OCI-LY3 (cell line): ENCODE measurements at regions not wholly inside any gene's neighbourhood (a gene's known extent, or its start where the extent isn't known, plus 50 kb on each side); places are given as distances from the start of the nearest gene placed in this dataset.

Experiments
- CTCF ChIP-seq: fragments of 200-600, 300-600 bp; sonication (generic); IDR thresholded peaks from 2 replicates; pipeline ENCODE4 v1.5.1; 2014; ENCODE audit warnings: antibody characterized with exemption, low read length, low read depth
- EZH2phosphoT487 ChIP-seq: fragments of 200-600 bp; shearing (Covaris generic); IDR thresholded peaks from 2 replicates; pipeline ENCODE4 v1.6.1; 2018; ENCODE audit warnings: antibody characterized with exemption, mixed run types, low read depth

GRCh38 chr4:174181827-174182226 is 101.6 kb downstream of the FBXO8 start:
- TF ChIP-seq CTCF (no peak), EZH2phosphoT487 (no peak)
